ENCODE measurements at regions not wholly inside any gene's neighbourhood (a gene's known extent, or its start where the extent isn't known, plus 50 kb on each side); places are given as distances from the start of the nearest gene placed in this dataset.

DNA sequence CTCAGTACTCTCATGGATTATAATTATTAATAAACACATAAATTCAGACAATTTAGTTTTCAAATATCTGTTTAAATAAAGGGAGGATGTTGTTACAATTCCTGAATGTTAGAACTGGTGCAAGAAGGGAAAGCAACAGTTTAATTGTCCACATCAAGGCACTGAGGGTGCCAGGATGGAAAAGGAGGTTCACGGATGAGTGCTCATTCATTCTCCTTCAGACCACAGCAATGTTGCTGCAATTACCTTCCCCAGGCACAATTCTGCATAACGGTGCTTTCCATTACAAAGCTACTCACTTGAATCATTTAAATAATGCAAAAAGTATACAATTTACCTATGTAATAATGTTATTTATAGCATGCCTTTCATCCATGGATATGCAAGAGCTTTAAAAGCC lies 52.3 kb upstream of the COG2 start:
- H3K9me2 ChIP-seq (ENCODE audit: insufficient read depth) = no peaks in the 10 kb centered on the region
- CTCF ChIA-PET = no interaction called here
- TF ChIP-seq, protein P1, sequence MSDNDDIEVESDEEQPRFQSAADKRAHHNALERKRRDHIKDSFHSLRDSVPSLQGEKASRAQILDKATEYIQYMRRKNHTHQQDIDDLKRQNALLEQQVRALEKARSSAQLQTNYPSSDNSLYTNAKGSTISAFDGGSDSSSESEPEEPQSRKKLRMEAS (IDR thresholded peaks at IDR 0.05) = no peak
- TF ChIP-seq, protein P2, sequence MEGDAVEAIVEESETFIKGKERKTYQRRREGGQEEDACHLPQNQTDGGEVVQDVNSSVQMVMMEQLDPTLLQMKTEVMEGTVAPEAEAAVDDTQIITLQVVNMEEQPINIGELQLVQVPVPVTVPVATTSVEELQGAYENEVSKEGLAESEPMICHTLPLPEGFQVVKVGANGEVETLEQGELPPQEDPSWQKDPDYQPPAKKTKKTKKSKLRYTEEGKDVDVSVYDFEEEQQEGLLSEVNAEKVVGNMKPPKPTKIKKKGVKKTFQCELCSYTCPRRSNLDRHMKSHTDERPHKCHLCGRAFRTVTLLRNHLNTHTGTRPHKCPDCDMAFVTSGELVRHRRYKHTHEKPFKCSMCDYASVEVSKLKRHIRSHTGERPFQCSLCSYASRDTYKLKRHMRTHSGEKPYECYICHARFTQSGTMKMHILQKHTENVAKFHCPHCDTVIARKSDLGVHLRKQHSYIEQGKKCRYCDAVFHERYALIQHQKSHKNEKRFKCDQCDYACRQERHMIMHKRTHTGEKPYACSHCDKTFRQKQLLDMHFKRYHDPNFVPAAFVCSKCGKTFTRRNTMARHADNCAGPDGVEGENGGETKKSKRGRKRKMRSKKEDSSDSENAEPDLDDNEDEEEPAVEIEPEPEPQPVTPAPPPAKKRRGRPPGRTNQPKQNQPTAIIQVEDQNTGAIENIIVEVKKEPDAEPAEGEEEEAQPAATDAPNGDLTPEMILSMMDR (IDR thresholded peaks at IDR 0.05 in 2 of 3, conservative IDR thresholded peaks at IDR 0.05 in 1 of 3; ENCODE audit: borderline replicate concordance in 1 of 3, insufficient read depth in 1 of 3, low read depth in 2 of 3, low read length in 2 of 3) = no peak
- TF ChIP-seq YY1 (IDR thresholded peaks at IDR 0.05; ENCODE audit: extremely low read depth, insufficient replicate concordance, low read depth, low read length) = no peak
- no peak for TF ChIP-seq EGR1 (IDR thresholded peaks at IDR 0.05; ENCODE audit: low read depth)
- TF ChIP-seq ELF1 (IDR thresholded peaks at IDR 0.05; ENCODE audit: borderline replicate concordance, low read depth) = no peak
- TF ChIP-seq JUND (IDR thresholded peaks at IDR 0.05) = no peak
- no peak for TF ChIP-seq ZNF274 (IDR thresholded peaks at IDR 0.05; ENCODE audit: low read depth, low read length)
- TF ChIP-seq CBX3 (IDR thresholded peaks at IDR 0.05; ENCODE audit: low read depth) = no peak
- TF ChIP-seq POLR2A (IDR thresholded peaks at IDR 0.05; ENCODE audit: borderline replicate concordance, extremely low read depth, insufficient read depth, insufficient read length) = no peak
- TF ChIP-seq CEBPB (IDR thresholded peaks at IDR 0.05; ENCODE audit: low read depth) = no peak
- TF ChIP-seq POLR2AphosphoS5 (IDR thresholded peaks at IDR 0.05; ENCODE audit: low read depth, low read length) = no peak
- no peak for TF ChIP-seq TCF7L2 (IDR thresholded peaks at IDR 0.05; ENCODE audit: borderline replicate concordance, extremely low read depth, insufficient read depth, insufficient read length)
- RAD21 ChIA-PET (ENCODE audit: low non-redundant PET in 1 of 2, low total read pairs in 2 of 2, uncharacterized antibody in 2 of 2, unreplicated experiment in 2 of 2) = no interaction called here
- no peak overlapping the region for H3K27ac ChIP-seq (ENCODE audit: low read depth, low read length)
- H4K20me1 ChIP-seq (ENCODE audit: insufficient read depth) = no peaks in the 10 kb centered on the region
- ATAC-seq (no peak), DNase-seq (ENCODE audit: low read depth, low spot score) (no peak)
- POLR2A ChIA-PET = no interaction called here
- no peaks in the 10 kb centered on the region for H3K36me3 ChIP-seq (ENCODE audit: control insufficient read depth in 1 of 2, insufficient read depth in 2 of 2, low read length in 2 of 2)
- peaks cover 13% of the 10 kb centered on the region for H3K27me3 ChIP-seq (ENCODE audit: insufficient read depth, low read length)
- H3K4me2 ChIP-seq (ENCODE audit: low read length) = no peak overlapping the region
- H3K9me3 ChIP-seq (ENCODE audit: control insufficient read depth in 1 of 2, insufficient read depth in 1 of 2, low read depth in 1 of 2, low read length in 2 of 2) = no peaks in the 10 kb centered on the region
- intact Hi-C loops (cut with micrococcal nuclease) = no loop called here
- no peak overlapping the region for H3K9ac ChIP-seq (ENCODE audit: low read length)
- H3K4me3 ChIP-seq (replicated peaks in 1 of 2; ENCODE audit: low read depth in 1 of 2, low read length in 2 of 2) = no peak overlapping the region
- H2AFZ ChIP-seq (ENCODE audit: low read depth, low read length, poor library complexity, severe bottlenecking) = no peak overlapping the region
- H3K79me2 ChIP-seq (ENCODE audit: insufficient read depth, low read length) = no peaks in the 10 kb centered on the region
- no peaks in the 10 kb centered on the region for H3K4me1 ChIP-seq (ENCODE audit: control insufficient read depth in 1 of 2, insufficient read depth in 2 of 2, low read length in 2 of 2)
- no TSS peak for BruUV-seq (replicated peaks)
